GM12878 (cell line): ENCODE measurements at regions not wholly inside any gene's neighbourhood (a gene's known extent, or its start where the extent isn't known, plus 50 kb on each side); places are given as distances from the start of the nearest gene placed in this dataset.

Source experiments
- ATAC-seq: fragments of 200-7000 bp; cut with Tn5 transposase; 3 replicates; pipeline ENCODE4 v1.9.1; 2020; ENCODE audit warnings: mild to moderate bottlenecking, moderate library complexity
- BruUV-seq: library from RNA; stranded (reverse); fragments of 400-500 nt; replicated peaks from 2 replicates; lab custom pipeline; 2021; lab: Mats Ljungman, UMichigan
- CTCF ChIA-PET: fragments of 300-600 bp; sonication (Branson Sonifier 250); formaldehyde crosslinking; extraction: SDS; loops from one replicate; lab custom pipeline; 2021; ENCODE audit warnings: inconsistent platforms; lab: Yijun Ruan, JAX
- POLR2A ChIA-PET: fragments of 350-600 bp; formaldehyde crosslinking; extraction: SDS; loops from one replicate; lab custom pipeline; 2021; ENCODE audit warnings: inconsistent platforms; lab: Charles Lee
- RAD21 ChIA-PET: fragments of 300-600 bp; sonication (Branson Sonifier 250); formaldehyde crosslinking; loops from one replicate; lab custom pipeline; 2023; ENCODE audit warnings: antibody characterized with exemption; ENCODE audit not compliant: unreplicated experiment; lab: Charles Lee
- SMC1A ChIA-PET: fragments of 300-600 bp; sonication (Branson Sonifier 250); formaldehyde crosslinking; loops from one replicate; lab custom pipeline; 2023; ENCODE audit not compliant: unreplicated experiment, uncharacterized antibody; lab: Charles Lee
- DNase-seq: peaks from one replicate; pipeline ENCODE4 v3.0.0-alpha.2; 2011; ENCODE audit warnings: low read depth, low spot score
- FAIRE-seq: peaks from 3 replicates; lab custom pipeline; 2011; peaks lifted over from hg19 to GRCh38; lab: Jason Lieb, UNC
- H2AFZ ChIP-seq: 2 replicates; pipeline ENCODE4 v1.6.0; 2011; ENCODE audit warnings: low read depth, low read length, control low read depth; ENCODE audit not compliant: control insufficient read depth
- H3K27ac ChIP-seq: 2 replicates; pipeline ENCODE4 v1.5.1; 2011; ENCODE audit warnings: control low read depth; ENCODE audit not compliant: control insufficient read depth, insufficient read depth
- H3K27me3 ChIP-seq, 2 experiments: replicated peaks in 1 of 2; 2 replicates each; pipeline versions ENCODE4 v1.6.0 to v1.6.1; 2011; ENCODE audit warnings: low read length in 1 of 2; ENCODE audit not compliant: control insufficient read depth in 2 of 2, insufficient read depth in 2 of 2
- H3K36me3 ChIP-seq, 2 experiments: 2 replicates each; pipeline ENCODE4 v1.5.1; 2011; ENCODE audit warnings: low read length in 1 of 2; ENCODE audit not compliant: control insufficient read depth in 2 of 2, insufficient read depth in 2 of 2
- H3K4me1 ChIP-seq: 2 replicates; pipeline ENCODE4 v1.6.1; 2011; ENCODE audit warnings: mild to moderate bottlenecking, low read length, moderate library complexity, mixed read lengths; ENCODE audit not compliant: control insufficient read depth, insufficient read depth
- H3K4me2 ChIP-seq: 2 replicates; pipeline ENCODE4 v1.6.0; 2011; ENCODE audit warnings: control low read depth; ENCODE audit not compliant: control insufficient read depth, insufficient read depth
- H3K4me3 ChIP-seq: fragments of 200-600 bp; sonication (generic); 2 replicates; pipeline ENCODE4 v1.5.1; 2016
- H3K79me2 ChIP-seq: 2 replicates; pipeline ENCODE4 v1.6.0; 2011; ENCODE audit warnings: low read length; ENCODE audit not compliant: control insufficient read depth, insufficient read depth
- H3K9ac ChIP-seq: 2 replicates; pipeline ENCODE4 v1.8.0; 2011; ENCODE audit warnings: low read length, control low read depth, mixed read lengths; ENCODE audit not compliant: control insufficient read depth, insufficient read depth
- H3K9me3 ChIP-seq: replicated peaks from 3 replicates; pipeline ENCODE4 v1.5.1; 2011; ENCODE audit warnings: mild to moderate bottlenecking, low read length; ENCODE audit not compliant: control insufficient read depth, insufficient read depth
- H4K20me1 ChIP-seq: 2 replicates; pipeline ENCODE4 v1.6.0; 2011; ENCODE audit not compliant: control insufficient read depth, insufficient read depth
- CREM ChIP-seq: IDR thresholded peaks from 2 replicates; pipeline ENCODE4 v1.6.1; 2014; ENCODE audit warnings: antibody characterized with exemption, low read depth
- CUX1 ChIP-seq: IDR thresholded peaks from 2 replicates; pipeline ENCODE4 v1.6.1; 2012; ENCODE audit warnings: improper control_type of control experiment, low read depth, low read length; ENCODE audit not compliant: insufficient replicate concordance
- EZH2 ChIP-seq: IDR thresholded peaks from 2 replicates; pipeline ENCODE4 v1.6.1; 2012; ENCODE audit warnings: low read depth, mild to moderate bottlenecking, control low read depth, inconsistent platforms, low read length, borderline replicate concordance; ENCODE audit not compliant: control insufficient read depth
- FOXK2 ChIP-seq: fragments of 450-650 bp; IDR thresholded peaks from 2 replicates; pipeline ENCODE4 v1.6.1; 2017; ENCODE audit warnings: mild to moderate bottlenecking, moderate library complexity
- HDAC2 ChIP-seq: fragments of 200-600 bp; sonication (generic); IDR thresholded peaks from 2 replicates; pipeline ENCODE4 v1.6.1; 2017
- HDGF ChIP-seq: fragments of 450-650 bp; IDR thresholded peaks from 2 replicates; pipeline ENCODE4 v1.6.1; 2016; ENCODE audit warnings: antibody characterized with exemption
- IKZF1 ChIP-seq: fragments of 450-650 bp; conservative IDR thresholded peaks from 2 replicates; pipeline ENCODE4 v1.6.1; 2017; ENCODE audit warnings: antibody characterized with exemption, mild to moderate bottlenecking
- MTA3 ChIP-seq: IDR thresholded peaks from 2 replicates; pipeline ENCODE4 v1.6.1; 2012; ENCODE audit warnings: low read length, inconsistent platforms, borderline replicate concordance
- PAX8 ChIP-seq: fragments of 450-650 bp; IDR thresholded peaks from 2 replicates; pipeline ENCODE4 v1.6.1; 2017; ENCODE audit warnings: mild to moderate bottlenecking, moderate library complexity
- PKNOX1 ChIP-seq: fragments of 450-650 bp; IDR thresholded peaks from 2 replicates; pipeline ENCODE4 v1.6.1; 2016; ENCODE audit warnings: mild to moderate bottlenecking
- SP1 ChIP-seq: IDR thresholded peaks from one replicate; pipeline ENCODE4 v1.6.1; 2011; ENCODE audit warnings: low read depth, low read length
- SREBF2 ChIP-seq: IDR thresholded peaks from 2 replicates; pipeline ENCODE4 v1.6.1; 2012; ENCODE audit warnings: mild to moderate bottlenecking, low read length
- SUPT20H ChIP-seq: IDR thresholded peaks from 2 replicates; pipeline ENCODE4 v1.6.1; 2011; ENCODE audit warnings: low read depth, mild to moderate bottlenecking, low read length, moderate library complexity, borderline replicate concordance; ENCODE audit not compliant: control insufficient read depth
- SUZ12 ChIP-seq: fragments of 200-600 bp; sonication (generic); IDR thresholded peaks from one replicate; pipeline ENCODE4 v1.6.1; 2018; ENCODE audit warnings: antibody characterized with exemption, mild to moderate bottlenecking; ENCODE audit not compliant: unreplicated experiment
- WGBS: methylation state at CpG from one replicate; pipeline ENCODE4 v1.1.6; 2016; ENCODE audit warnings: low lambda C conversion rate; ENCODE audit not compliant: insufficient replicate concordance, insufficient coverage; ENCODE audit errors: missing lambda C conversion rate; 5-methylcytosine and 5-hydroxymethylcytosine counted together
- in situ Hi-C: fragments of 300-500 bp; cut with MboI; formaldehyde crosslinking; loops from 9 replicates; pipeline ENCODE4 v1.14.3; 2018; ENCODE audit warnings: mixed read lengths
- intact Hi-C: fragments of 100-400 bp; cut with micrococcal nuclease; formaldehyde crosslinking; loops from one replicate; pipeline ENCODE4 v1.14.2; 2022; ENCODE audit not compliant: unreplicated experiment

- TF ChIP-seq SP1 (no peak), SUPT20H (no peak), PKNOX1 (no peak), PAX8 (no peak), IKZF1 (no peak), MTA3 (no peak), HDAC2 (no peak), FOXK2 (no peak), CREM (no peak), SREBF2 (no peak), EZH2 (no peak)
Measured at GRCh38 chr6:20348041-20348440, 53.6 kb upstream of the E2F3 start (continued).

GRCh38 chr6:20349225-20349624, 52.5 kb upstream of the E2F3 start:
- Histone ChIP-seq H3K9me3 (no peaks in the 10 kb centered on the region; the same call in 1 of the 3 replicates), H3K4me1 (no peaks in the 10 kb centered on the region; the same call in 1 of the 2 replicates), H3K4me2 (no peak overlapping the region), H3K27ac (no peak overlapping the region), H3K36me3 (no peaks in the 10 kb centered on the region), H3K4me3 (no peak overlapping the region), H3K27me3 (no peaks in the 10 kb centered on the region), H3K79me2 (no peaks in the 10 kb centered on the region), H4K20me1 (no peaks in the 10 kb centered on the region), H2AFZ (no peak overlapping the region), H3K9ac (no peak overlapping the region)
- DNase-seq (peak; percentile 12), ATAC-seq (peak; percentile 90), FAIRE-seq (no peak)
- intact Hi-C loops, result no loop called here
- ChIA-PET RAD21 (interaction anchor here (1.5 kb wide), 1 partner anchor 29 kb away, joined by 7 read pairs; no protein-coding TSS in a partner anchor), CTCF (interaction anchor here (0.9 to 1.8 kb wide), 2 partner anchors 16 to 178 kb away, joined by 3 to 7 read pairs; no protein-coding TSS in a partner anchor), POLR2A (interaction anchor here (0.8 kb wide), 1 partner anchor 57 kb away, joined by 4 read pairs; no protein-coding TSS in a partner anchor), SMC1A (interaction anchor here (0.5 to 3.0 kb wide), 9 partner anchors 12 to 231 kb away, joined by 3 to 18 read pairs (median 5); no protein-coding TSS in a partner anchor)
- BruUV-seq, result no TSS peak
- in situ Hi-C loops, result no loop called here
- 11% methylated on average over 4 of the region's 4 CpGs for WGBS
- TF ChIP-seq HDGF, result no peak
- peak; percentile 52 for TF ChIP-seq CUX1
- no peak for TF ChIP-seq SUZ12
- peak; percentile 81 for TF ChIP-seq PKNOX1
